ENCODE measurements at regions not wholly inside any gene's neighbourhood (a gene's known extent, or its start where the extent isn't known, plus 50 kb on each side); places are given as distances from the start of the nearest gene placed in this dataset.

- Histone ChIP-seq H3K9ac (ENCODE audit: low read length) (no peak overlapping the region), H2BK15ac (ENCODE audit: low read depth, poor library complexity, severe bottlenecking) (no peak overlapping the region), H2AFZ (ENCODE audit: low read depth, low read length) (no peak overlapping the region), H3K4me2 (ENCODE audit: low read length, poor library complexity, severe bottlenecking) (no peak overlapping the region), H3K4me1 (ENCODE audit: control insufficient read depth, insufficient read depth, low read depth, low read length) (no peaks in the 10 kb centered on the region), H3K79me1 (replicated peaks; ENCODE audit: low read length, poor library complexity, severe bottlenecking) (no peaks in the 10 kb centered on the region), H3K27me3 (ENCODE audit: control insufficient read depth in 1 of 2, insufficient read depth in 1 of 2, low read length in 2 of 2) (no peaks in the 10 kb centered on the region), H3K27ac (ENCODE audit: low read length, poor library complexity, severe bottlenecking) (no peak overlapping the region), H3K36me3 (ENCODE audit: control insufficient read depth in 1 of 2, insufficient read depth in 2 of 2, low read depth in 1 of 2, low read length in 2 of 2) (no peaks in the 10 kb centered on the region), H3K18ac (ENCODE audit: low read depth in 1 of 2, low read length in 2 of 2) (no peak overlapping the region), H4K91ac (ENCODE audit: low read length) (no peak overlapping the region), H3K4me3 (ENCODE audit: insufficient read depth in 1 of 2, low read depth in 1 of 2, low read length in 2 of 2) (no peak overlapping the region), H2BK120ac (ENCODE audit: low read depth, low read length) (no peak overlapping the region), H3K4ac (ENCODE audit: low read depth in 1 of 2, low read length in 2 of 2) (no peak overlapping the region), H2AK5ac (ENCODE audit: low read length, severe bottlenecking) (no peak overlapping the region), H2BK12ac (ENCODE audit: low read length in 2 of 2) (no peak overlapping the region), H3K14ac (ENCODE audit: low read length in 2 of 2) (no peak overlapping the region), H3K23ac (ENCODE audit: low read length in 2 of 2) (no peak overlapping the region), H2BK5ac (ENCODE audit: low read depth, low read length, poor library complexity, severe bottlenecking) (no peak overlapping the region), H3K9me3 (ENCODE audit: control insufficient read depth, low read length) (no peaks in the 10 kb centered on the region), H4K8ac (ENCODE audit: low read length) (no peak overlapping the region)
- no peak for DNase-seq
- 94% methylated on average over 9 of the region's 10 CpGs for WGBS
Measured at GRCh38 chr2:187118331-187119099, 269.5 kb upstream of the ZSWIM2 start.

- Histone ChIP-seq H2BK120ac (ENCODE audit: low read depth, low read length) (no peak overlapping the region), H2BK15ac (ENCODE audit: low read depth, poor library complexity, severe bottlenecking) (no peak overlapping the region), H4K8ac (ENCODE audit: low read length) (no peak overlapping the region), H2BK5ac (ENCODE audit: low read depth, low read length, poor library complexity, severe bottlenecking) (no peak overlapping the region), H3K79me1 (replicated peaks; ENCODE audit: low read length, poor library complexity, severe bottlenecking) (no peaks in the 10 kb centered on the region), H4K91ac (ENCODE audit: low read length) (no peak overlapping the region), H3K4me3 (ENCODE audit: insufficient read depth in 1 of 2, low read depth in 1 of 2, low read length in 2 of 2) (no peak overlapping the region), H3K27ac (ENCODE audit: low read length, poor library complexity, severe bottlenecking) (no peak overlapping the region), H2AFZ (ENCODE audit: low read depth, low read length) (no peak overlapping the region), H3K14ac (ENCODE audit: low read length in 2 of 2) (no peak overlapping the region), H2AK5ac (ENCODE audit: low read length, severe bottlenecking) (no peak overlapping the region), H3K27me3 (ENCODE audit: control insufficient read depth in 1 of 2, insufficient read depth in 1 of 2, low read length in 2 of 2) (no peaks in the 10 kb centered on the region), H3K36me3 (ENCODE audit: control insufficient read depth in 1 of 2, insufficient read depth in 2 of 2, low read depth in 1 of 2, low read length in 2 of 2) (no peaks in the 10 kb centered on the region), H3K4me1 (ENCODE audit: control insufficient read depth, insufficient read depth, low read depth, low read length) (no peaks in the 10 kb centered on the region), H3K23ac (ENCODE audit: low read length in 2 of 2) (no peak overlapping the region), H3K9me3 (ENCODE audit: control insufficient read depth, low read length) (no peaks in the 10 kb centered on the region), H3K4me2 (ENCODE audit: low read length, poor library complexity, severe bottlenecking) (no peak overlapping the region), H2BK12ac (ENCODE audit: low read length in 2 of 2) (no peak overlapping the region), H3K4ac (ENCODE audit: low read depth in 1 of 2, low read length in 2 of 2) (no peak overlapping the region), H3K9ac (ENCODE audit: low read length) (no peak overlapping the region), H3K18ac (ENCODE audit: low read depth in 1 of 2, low read length in 2 of 2) (no peak overlapping the region)
- 94% methylated on average over 1 of the region's 1 CpG for WGBS
- peak; percentile 12 for DNase-seq
Measured at GRCh38 chr2:187117483-187117882, 268.5 kb upstream of the ZSWIM2 start.

- H3K9me3 ChIP-seq (ENCODE audit: control insufficient read depth, low read length) = no peaks in the 10 kb centered on the region
- H2AFZ ChIP-seq (ENCODE audit: low read depth, low read length) = no peak overlapping the region
- H3K9ac ChIP-seq (ENCODE audit: low read length) = no peak overlapping the region
- no peak overlapping the region for H2BK12ac ChIP-seq (ENCODE audit: low read length in 2 of 2)
- H4K91ac ChIP-seq (ENCODE audit: low read length) = no peak overlapping the region
- no peaks in the 10 kb centered on the region for H3K4me1 ChIP-seq (ENCODE audit: control insufficient read depth, insufficient read depth, low read depth, low read length)
- H3K27ac ChIP-seq (ENCODE audit: low read length, poor library complexity, severe bottlenecking) = no peak overlapping the region
- H2BK15ac ChIP-seq (ENCODE audit: low read depth, poor library complexity, severe bottlenecking) = no peak overlapping the region
- H3K23ac ChIP-seq (ENCODE audit: low read length in 2 of 2) = no peak overlapping the region
- H4K8ac ChIP-seq (ENCODE audit: low read length) = no peak overlapping the region
- no peak overlapping the region for H3K4me2 ChIP-seq (ENCODE audit: low read length, poor library complexity, severe bottlenecking)
- no peak overlapping the region for H3K18ac ChIP-seq (ENCODE audit: low read depth in 1 of 2, low read length in 2 of 2)
- H3K4me3 ChIP-seq (ENCODE audit: insufficient read depth in 1 of 2, low read depth in 1 of 2, low read length in 2 of 2) = no peak overlapping the region
- H2BK5ac ChIP-seq (ENCODE audit: low read depth, low read length, poor library complexity, severe bottlenecking) = no peak overlapping the region
- H3K36me3 ChIP-seq (ENCODE audit: control insufficient read depth in 1 of 2, insufficient read depth in 2 of 2, low read depth in 1 of 2, low read length in 2 of 2) = no peaks in the 10 kb centered on the region
- H3K27me3 ChIP-seq (ENCODE audit: control insufficient read depth in 1 of 2, insufficient read depth in 1 of 2, low read length in 2 of 2) = no peaks in the 10 kb centered on the region
- H3K14ac ChIP-seq (ENCODE audit: low read length in 2 of 2) = no peak overlapping the region
- H3K79me1 ChIP-seq (replicated peaks; ENCODE audit: low read length, poor library complexity, severe bottlenecking) = no peaks in the 10 kb centered on the region
- DNase-seq = no peak
- WGBS = 100% methylated on average over 1 of the region's 1 CpG
- no peak overlapping the region for H2AK5ac ChIP-seq (ENCODE audit: low read length, severe bottlenecking)
- no peak overlapping the region for H2BK120ac ChIP-seq (ENCODE audit: low read depth, low read length)
- H3K4ac ChIP-seq (ENCODE audit: low read depth in 1 of 2, low read length in 2 of 2) = no peak overlapping the region
Measured at GRCh38 chr2:187115627-187116026, 266.7 kb upstream of the ZSWIM2 start.

GRCh38 chr2:187107001-187107400 is 258.0 kb upstream of the ZSWIM2 start:
- no peak for DNase-seq
- WGBS = 90% methylated on average over 1 of the region's 2 CpGs

More at GRCh38 chr2:187107001-187107400, 258.0 kb upstream of the ZSWIM2 start:
- H2BK15ac ChIP-seq (ENCODE audit: low read depth, poor library complexity, severe bottlenecking) = no peak overlapping the region
- no peak overlapping the region for H2AK5ac ChIP-seq (ENCODE audit: low read length, severe bottlenecking)
- H3K4me2 ChIP-seq (ENCODE audit: low read length, poor library complexity, severe bottlenecking) = no peak overlapping the region
- H2BK120ac ChIP-seq (ENCODE audit: low read depth, low read length) = no peak overlapping the region
- no peak overlapping the region for H3K4me3 ChIP-seq (ENCODE audit: insufficient read depth in 1 of 2, low read depth in 1 of 2, low read length in 2 of 2)
- H4K8ac ChIP-seq (ENCODE audit: low read length) = no peak overlapping the region
- no peak overlapping the region for H4K91ac ChIP-seq (ENCODE audit: low read length)
- H2BK5ac ChIP-seq (ENCODE audit: low read depth, low read length, poor library complexity, severe bottlenecking) = no peak overlapping the region
- no peak overlapping the region for H2BK12ac ChIP-seq (ENCODE audit: low read length in 2 of 2)
- H3K23ac ChIP-seq (ENCODE audit: low read length in 2 of 2) = no peak overlapping the region
- H3K27ac ChIP-seq (ENCODE audit: low read length, poor library complexity, severe bottlenecking) = no peak overlapping the region
- no peaks in the 10 kb centered on the region for H3K27me3 ChIP-seq (ENCODE audit: control insufficient read depth in 1 of 2, insufficient read depth in 1 of 2, low read length in 2 of 2)
- H3K4me1 ChIP-seq (ENCODE audit: control insufficient read depth, insufficient read depth, low read depth, low read length) = no peaks in the 10 kb centered on the region
- no peak overlapping the region for H3K9ac ChIP-seq (ENCODE audit: low read length)
- no peak overlapping the region for H3K18ac ChIP-seq (ENCODE audit: low read depth in 1 of 2, low read length in 2 of 2)
- H3K9me3 ChIP-seq (ENCODE audit: control insufficient read depth, low read length) = no peaks in the 10 kb centered on the region
- no peaks in the 10 kb centered on the region for H3K79me1 ChIP-seq (replicated peaks; ENCODE audit: low read length, poor library complexity, severe bottlenecking)
- no peak overlapping the region for H3K14ac ChIP-seq (ENCODE audit: low read length in 2 of 2)
- no peak overlapping the region for H2AFZ ChIP-seq (ENCODE audit: low read depth, low read length)
- H3K36me3 ChIP-seq (ENCODE audit: control insufficient read depth in 1 of 2, insufficient read depth in 2 of 2, low read depth in 1 of 2, low read length in 2 of 2) = no peaks in the 10 kb centered on the region
- no peak overlapping the region for H3K4ac ChIP-seq (ENCODE audit: low read depth in 1 of 2, low read length in 2 of 2)
